ENCODE measurements at regions not wholly inside any gene's neighbourhood (a gene's known extent, or its start where the extent isn't known, plus 50 kb on each side); places are given as distances from the start of the nearest gene placed in this dataset.

- TF ChIP-seq CTCF (IDR thresholded peaks at IDR 0.05) (no peak), EZH2 (IDR thresholded peaks at IDR 0.05; ENCODE audit: borderline replicate concordance, insufficient read depth, low read depth, low read length, poor library complexity, severe bottlenecking) (no peak)
Measured at GRCh38 chr3:17974206-17974841, 231.9 kb upstream of the TBC1D5 start.

Data from B cell (primary cell).